ENCODE measurements at regions not wholly inside any gene's neighbourhood (a gene's known extent, or its start where the extent isn't known, plus 50 kb on each side); places are given as distances from the start of the nearest gene placed in this dataset.

DNA sequence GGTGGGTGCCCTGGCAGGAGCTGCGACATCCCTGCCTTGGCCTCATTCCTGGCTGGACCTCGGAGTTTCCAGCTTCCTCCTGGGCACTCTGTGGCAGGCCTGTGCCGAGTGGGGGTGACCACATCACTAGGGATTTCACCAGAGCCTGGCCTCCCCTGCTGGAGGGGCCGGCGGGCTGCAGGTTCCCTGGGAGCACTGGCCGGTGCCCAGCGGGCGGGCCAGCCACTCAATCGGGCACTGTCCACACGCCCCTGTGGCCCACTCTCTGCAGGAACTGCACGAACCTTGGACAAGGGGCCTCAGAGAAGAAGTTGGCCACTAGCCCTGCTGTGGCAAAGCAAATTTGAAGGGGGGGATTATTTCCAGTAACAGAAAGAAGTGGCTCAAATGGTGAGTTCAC is 110.7 kb upstream of the APCDD1 start:
- Histone ChIP-seq H3K9me3 (ENCODE audit: low read depth) (no peaks in the 10 kb centered on the region), H3K9me2 (ENCODE audit: insufficient read depth) (no peaks in the 10 kb centered on the region), H3K79me2 (ENCODE audit: insufficient read depth) (no peaks in the 10 kb centered on the region), H3K4me2 (ENCODE audit: unreplicated experiment) (no peak overlapping the region), H3K36me3 (ENCODE audit: low read depth) (no peaks in the 10 kb centered on the region), H3K27ac (no peak overlapping the region), H4K20me1 (ENCODE audit: insufficient read depth) (no peaks in the 10 kb centered on the region), H3K27me3 (replicated peaks; ENCODE audit: insufficient read depth) (no peaks in the 10 kb centered on the region), H3K9ac (no peak overlapping the region), H3K4me3 (no peak overlapping the region), H3K4me1 (ENCODE audit: insufficient read depth) (no peaks in the 10 kb centered on the region), H3F3A (ENCODE audit: insufficient read depth) (no peaks in the 10 kb centered on the region), H2AFZ (no peak overlapping the region)
- in situ Hi-C loops (cut with MboI) = no loop called here
- WGBS, 2 experiments (ENCODE audit: low coverage in 1 of 2, low lambda C conversion rate in 2 of 2, missing lambda C conversion rate in 2 of 2) = 85 to 89% methylated on average over 11 of the region's 11 CpGs
- TF ChIP-seq EZH2 (IDR thresholded peaks at IDR 0.05; ENCODE audit: insufficient read depth, poor library complexity, severe bottlenecking) (no peak), EZH2phosphoT487 (IDR thresholded peaks at IDR 0.05; ENCODE audit: insufficient read depth, low read depth) (no peak)
- no peak for DNase-seq

DNA sequence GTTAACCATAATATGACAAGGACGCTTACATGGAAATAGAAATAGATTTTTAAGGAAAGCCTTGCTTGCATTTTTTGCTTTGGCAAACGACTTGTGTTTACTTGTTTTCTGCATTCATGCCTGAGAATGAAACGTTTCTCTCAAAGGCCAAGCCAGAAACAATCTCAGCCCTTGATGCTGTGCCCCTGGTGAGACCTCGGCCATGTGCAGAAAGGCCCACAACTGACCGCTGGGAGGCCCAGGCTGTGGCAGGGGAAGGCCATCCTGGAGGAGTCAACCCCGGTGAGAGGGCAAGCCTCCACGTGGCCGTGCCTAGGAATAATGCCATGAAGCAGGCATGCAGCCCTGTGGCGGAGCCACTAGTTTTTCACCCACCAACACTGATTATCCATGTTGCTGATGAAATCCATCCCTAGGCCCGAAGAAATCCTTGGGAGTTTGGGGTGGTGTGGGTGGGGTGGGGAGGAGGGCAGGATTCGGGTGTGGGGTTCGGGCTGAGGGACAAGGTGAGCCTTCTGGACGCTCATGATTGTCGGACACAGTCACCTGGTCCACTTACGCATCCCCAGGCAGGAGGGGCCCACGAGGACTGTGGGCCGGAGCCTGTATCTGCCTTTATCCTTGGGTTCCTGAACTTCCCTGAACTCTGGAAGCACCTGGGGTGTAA is 107.6 kb upstream of the APCDD1 start:
- WGBS, 2 experiments (ENCODE audit: low coverage in 1 of 2, low lambda C conversion rate in 2 of 2, missing lambda C conversion rate in 2 of 2) = 64 to 67% methylated on average over 16 to 17 of the region's 17 CpGs
- Histone ChIP-seq H3K27me3 (replicated peaks; ENCODE audit: insufficient read depth) (no peaks in the 10 kb centered on the region), H3K9me2 (ENCODE audit: insufficient read depth) (no peaks in the 10 kb centered on the region), H3K4me3 (no peak overlapping the region), H3K4me1 (ENCODE audit: insufficient read depth) (no peaks in the 10 kb centered on the region), H3K4me2 (ENCODE audit: unreplicated experiment) (no peak overlapping the region), H3K36me3 (ENCODE audit: low read depth) (no peaks in the 10 kb centered on the region), H4K20me1 (ENCODE audit: insufficient read depth) (no peaks in the 10 kb centered on the region), H3F3A (ENCODE audit: insufficient read depth) (no peaks in the 10 kb centered on the region), H2AFZ (no peak overlapping the region), H3K9ac (no peak overlapping the region), H3K9me3 (ENCODE audit: low read depth) (no peaks in the 10 kb centered on the region), H3K27ac (no peak overlapping the region), H3K79me2 (ENCODE audit: insufficient read depth) (no peaks in the 10 kb centered on the region)
- no peak for DNase-seq
- in situ Hi-C loops (cut with MboI) = no loop called here
- TF ChIP-seq EZH2 (IDR thresholded peaks at IDR 0.05; ENCODE audit: insufficient read depth, poor library complexity, severe bottlenecking) (no peak), EZH2phosphoT487 (IDR thresholded peaks at IDR 0.05; ENCODE audit: insufficient read depth, low read depth) (no peak)

DNA sequence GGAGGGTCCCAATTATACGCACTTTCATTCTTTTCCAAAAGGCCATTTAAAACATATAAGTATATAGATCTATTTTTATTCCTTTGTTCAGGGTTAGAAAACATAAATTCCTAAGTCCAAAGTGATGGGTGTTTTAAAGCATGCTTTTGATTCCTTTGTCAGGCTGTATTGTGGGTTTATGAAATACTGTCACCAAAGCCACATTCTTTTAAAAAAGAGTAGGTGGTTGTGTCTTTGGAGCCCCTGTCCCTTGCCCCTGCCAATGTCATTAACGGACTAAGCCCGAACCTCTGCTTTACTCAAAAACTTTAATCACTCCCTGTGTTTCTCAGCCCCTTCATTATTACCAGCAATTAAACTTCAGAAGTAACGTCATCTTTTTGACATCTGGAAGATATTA is 104.9 kb upstream of the APCDD1 start:
- no peaks in the 10 kb centered on the region for H3K9me3 ChIP-seq (ENCODE audit: low read depth)
- H3K27me3 ChIP-seq (replicated peaks; ENCODE audit: insufficient read depth) = no peaks in the 10 kb centered on the region
- no peak overlapping the region for H3K4me2 ChIP-seq (ENCODE audit: unreplicated experiment)
- peaks cover 19% of the 10 kb centered on the region for H3F3A ChIP-seq (ENCODE audit: insufficient read depth)
- in situ Hi-C loops (cut with MboI) = no loop called here
- 89 to 92% methylated on average over 4 of the region's 4 CpGs for WGBS, 2 experiments (ENCODE audit: low coverage in 1 of 2, low lambda C conversion rate in 2 of 2, missing lambda C conversion rate in 2 of 2)
- TF ChIP-seq EZH2phosphoT487 (IDR thresholded peaks at IDR 0.05; ENCODE audit: insufficient read depth, low read depth) = no peak
- TF ChIP-seq EZH2 (IDR thresholded peaks at IDR 0.05; ENCODE audit: insufficient read depth, poor library complexity, severe bottlenecking) = no peak
- H3K27ac ChIP-seq = no peak overlapping the region
- no peak overlapping the region for H3K9ac ChIP-seq
- H3K4me1 ChIP-seq (ENCODE audit: insufficient read depth) = peaks cover 15% of the 10 kb centered on the region
- H3K4me3 ChIP-seq = no peak overlapping the region
- no peaks in the 10 kb centered on the region for H4K20me1 ChIP-seq (ENCODE audit: insufficient read depth)
- H2AFZ ChIP-seq = no peak overlapping the region
- H3K9me2 ChIP-seq (ENCODE audit: insufficient read depth) = no peaks in the 10 kb centered on the region
- no peaks in the 10 kb centered on the region for H3K36me3 ChIP-seq (ENCODE audit: low read depth)
- no peaks in the 10 kb centered on the region for H3K79me2 ChIP-seq (ENCODE audit: insufficient read depth)
- DNase-seq = no peak

DNA sequence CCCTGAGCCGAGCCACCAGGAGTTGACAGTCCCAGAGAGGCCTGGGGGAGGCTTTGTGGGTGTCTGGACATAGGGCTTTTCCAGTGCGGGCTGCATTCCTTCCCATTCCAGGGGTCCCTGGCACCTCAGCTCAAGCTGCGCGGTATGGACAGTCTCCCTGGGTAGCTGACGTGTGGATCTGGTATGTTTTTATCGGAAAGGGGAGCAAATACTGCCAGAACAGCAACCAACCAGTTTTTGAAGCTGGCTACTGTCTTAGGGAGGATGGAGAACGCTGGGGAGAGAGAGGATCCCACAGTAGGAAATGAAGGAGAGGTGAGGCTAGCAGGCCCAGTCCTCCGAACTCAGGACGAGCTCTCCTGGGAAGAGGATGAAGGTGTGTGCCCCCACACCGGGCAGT is 103.8 kb upstream of the APCDD1 start:
- DNase-seq = no peak
- H3K9me2 ChIP-seq (ENCODE audit: insufficient read depth) = no peaks in the 10 kb centered on the region
- peaks cover 15% of the 10 kb centered on the region for H3K4me1 ChIP-seq (ENCODE audit: insufficient read depth)
- no peak overlapping the region for H3K4me2 ChIP-seq (ENCODE audit: unreplicated experiment)
- no peak overlapping the region for H3K27ac ChIP-seq
- H3K9ac ChIP-seq = no peak overlapping the region
- H2AFZ ChIP-seq = no peak overlapping the region
- no peak for TF ChIP-seq EZH2 (IDR thresholded peaks at IDR 0.05; ENCODE audit: insufficient read depth, poor library complexity, severe bottlenecking)
- H3K27me3 ChIP-seq (replicated peaks; ENCODE audit: insufficient read depth) = no peaks in the 10 kb centered on the region
- WGBS, 2 experiments (ENCODE audit: low coverage in 1 of 2, low lambda C conversion rate in 2 of 2, missing lambda C conversion rate in 2 of 2) = 93 to 97% methylated on average over 8 to 10 of the region's 10 CpGs
- peaks cover 20% of the 10 kb centered on the region for H3F3A ChIP-seq (ENCODE audit: insufficient read depth)
- H3K36me3 ChIP-seq (ENCODE audit: low read depth) = no peaks in the 10 kb centered on the region
- no peaks in the 10 kb centered on the region for H3K9me3 ChIP-seq (ENCODE audit: low read depth)
- H4K20me1 ChIP-seq (ENCODE audit: insufficient read depth) = no peaks in the 10 kb centered on the region
- H3K4me3 ChIP-seq = no peak overlapping the region
- in situ Hi-C loops (cut with MboI) = no loop called here
- H3K79me2 ChIP-seq (ENCODE audit: insufficient read depth) = no peaks in the 10 kb centered on the region

Data from GM23248 (cell line).